NCI-H1417 (cell line): ENCODE measurements at regions not wholly inside any gene's neighbourhood (a gene's known extent, or its start where the extent isn't known, plus 50 kb on each side); places are given as distances from the start of the nearest gene placed in this dataset.
A peak's percentile ranks its signal among the peaks of the same experiment; 100 is the strongest.

ENCODE experiments used
- DNase-seq, 3 experiments: peaks; one replicate each; lab custom pipeline; 2025; lab: John Stamatoyannopoulos, UW

- DNase-seq: no peak
These were observed 288.9 kb upstream of the DMAC1 start for GRCh38 chr9:8088477-8088876.

DNA sequence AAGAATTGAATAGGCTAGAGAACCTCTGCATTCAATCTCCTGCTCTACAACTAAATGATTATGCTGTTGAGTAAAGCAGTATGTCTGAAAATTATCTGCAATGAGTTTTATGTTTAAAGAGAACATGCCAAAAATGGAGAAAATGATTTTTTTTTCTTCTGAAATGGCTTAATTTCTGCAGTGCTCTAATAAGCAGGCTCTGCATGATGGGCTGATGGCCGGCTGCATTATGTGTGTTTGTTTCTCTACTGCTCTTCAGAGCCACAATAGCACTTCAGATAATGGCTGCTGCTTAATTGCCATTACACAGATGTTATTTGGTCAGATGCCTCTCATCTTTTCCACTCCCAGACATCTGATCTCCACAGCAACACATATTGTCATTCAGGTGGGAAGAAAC is 286.4 kb upstream of the DMAC1 start:
- DNase-seq: peak; percentile 61 to 91 (median 90)

DNA sequence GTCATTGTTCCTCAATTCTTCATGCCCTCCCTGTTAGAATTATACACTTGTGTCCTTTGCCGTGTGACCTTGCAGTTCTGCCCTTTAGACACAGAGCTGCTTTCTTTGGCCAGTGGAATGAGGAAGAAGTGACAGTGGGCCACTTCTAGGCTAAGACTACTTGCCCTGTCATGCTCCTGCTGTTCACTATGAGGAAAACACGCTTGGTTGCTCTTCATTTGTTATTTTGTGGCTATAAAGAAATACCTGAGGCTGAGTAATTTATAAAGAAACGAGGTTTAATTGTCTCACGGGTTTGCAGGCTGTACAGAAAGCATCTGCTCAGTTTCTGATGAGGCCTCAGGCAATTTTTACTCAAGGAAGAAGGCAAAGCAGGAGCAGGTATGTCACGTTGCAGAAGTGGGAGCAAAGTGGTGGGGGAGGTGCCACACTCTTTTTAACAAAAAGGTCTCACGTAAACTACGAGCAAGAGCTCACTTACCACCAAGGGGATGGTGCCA is 279.1 kb upstream of the DMAC1 start:
- DNase-seq: no peak

DNA sequence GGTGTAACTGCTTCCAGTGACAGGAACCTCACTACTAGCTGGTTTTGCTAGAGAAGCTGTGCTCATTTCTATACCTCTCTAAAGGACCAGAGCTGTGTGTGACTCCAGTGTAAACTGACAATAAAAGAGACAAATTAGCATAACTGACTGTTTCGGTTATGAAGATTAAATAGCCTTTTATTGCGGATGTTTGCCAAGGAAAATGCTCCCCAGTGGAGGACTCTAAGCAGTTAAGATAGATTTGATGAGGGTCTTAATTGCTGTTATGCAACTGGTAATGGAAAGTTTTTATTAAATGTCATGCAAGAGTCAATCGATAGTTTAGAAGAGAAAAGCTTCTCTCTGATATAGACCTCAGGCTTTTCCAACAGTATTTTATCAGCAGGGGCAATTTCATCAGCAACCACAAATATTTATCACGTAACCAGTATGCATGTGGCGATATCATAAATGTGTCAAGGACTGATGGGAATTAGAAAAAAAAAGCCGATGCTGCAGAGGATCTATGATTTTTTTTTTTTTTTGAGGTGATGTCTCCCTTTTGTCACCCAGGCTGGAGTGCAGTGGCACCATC is 275.2 kb upstream of the DMAC1 start:
- peak; percentile 15 to 62 (median 34) for DNase-seq

GRCh38 chr9:8071445-8071798 is 271.8 kb upstream of the DMAC1 start:
- DNase-seq: no peak

- peak in 1 of 3 experiments; percentile 5 for DNase-seq
These were observed 271.3 kb upstream of the DMAC1 start for GRCh38 chr9:8070779-8071444.

GRCh38 chr9:8062459-8062858 is 262.9 kb upstream of the DMAC1 start:
- DNase-seq: no peak

- no peak for DNase-seq
These were observed 253.9 kb upstream of the DMAC1 start for GRCh38 chr9:8053501-8053900.

- no peak for DNase-seq
These were observed 253.4 kb upstream of the DMAC1 start for GRCh38 chr9:8052991-8053390.

- DNase-seq: no peak
These were observed 238.2 kb upstream of the DMAC1 start for GRCh38 chr9:8037745-8038144.

DNA sequence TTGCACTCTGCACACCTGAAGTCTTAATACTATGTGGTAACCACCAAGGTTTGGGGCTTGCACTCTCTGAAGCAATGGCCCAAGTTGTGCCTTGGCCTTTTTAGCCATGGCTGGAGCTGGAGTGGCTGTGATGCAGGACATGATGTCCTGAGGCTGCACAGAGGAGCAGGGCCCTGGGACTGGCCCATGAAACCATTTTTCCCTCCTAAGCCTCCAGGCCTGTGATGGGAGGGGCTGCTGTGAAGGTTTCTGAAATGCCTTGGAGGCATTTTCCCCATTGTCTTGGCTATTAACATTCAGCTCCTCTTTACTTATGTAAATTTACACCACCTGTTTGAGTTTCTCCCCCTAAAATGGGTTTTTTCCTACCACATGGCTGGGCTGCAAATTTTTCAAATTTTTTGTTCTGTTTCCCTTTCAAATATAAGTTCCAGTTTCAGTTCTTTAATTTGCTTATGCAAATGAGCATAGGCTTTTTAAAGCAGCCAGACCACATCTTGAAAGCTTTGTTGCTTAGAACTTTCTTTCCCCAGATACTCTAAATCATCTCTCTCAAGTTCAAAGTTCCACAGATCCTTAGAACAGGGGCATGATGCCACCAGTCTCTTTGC is 237.4 kb upstream of the DMAC1 start:
- DNase-seq: no peak

GRCh38 chr9:8033794-8034193 is 234.2 kb upstream of the DMAC1 start:
- DNase-seq: no peak

DNA sequence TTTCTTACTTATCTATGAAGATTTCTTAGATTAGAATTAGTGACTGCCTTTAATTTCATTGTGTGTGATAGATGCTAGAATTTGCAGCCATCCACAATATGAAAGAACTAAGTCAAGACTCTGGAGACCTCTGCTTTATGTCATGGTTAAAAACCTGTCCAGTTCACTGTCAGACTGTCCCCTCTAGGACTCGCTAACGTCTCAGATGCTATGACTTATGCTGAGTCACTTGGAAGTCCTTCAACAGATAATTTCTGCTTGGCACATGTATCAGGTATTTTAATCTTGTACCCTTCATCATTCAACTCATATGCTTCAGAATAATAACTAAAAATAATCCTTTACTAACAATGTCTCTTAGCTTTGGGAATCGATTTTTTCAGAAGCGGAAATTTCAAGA is 230.5 kb upstream of the DMAC1 start:
- no peak for DNase-seq

- DNase-seq: no peak
These were observed 227.8 kb upstream of the DMAC1 start for GRCh38 chr9:8027351-8027750.

DNA sequence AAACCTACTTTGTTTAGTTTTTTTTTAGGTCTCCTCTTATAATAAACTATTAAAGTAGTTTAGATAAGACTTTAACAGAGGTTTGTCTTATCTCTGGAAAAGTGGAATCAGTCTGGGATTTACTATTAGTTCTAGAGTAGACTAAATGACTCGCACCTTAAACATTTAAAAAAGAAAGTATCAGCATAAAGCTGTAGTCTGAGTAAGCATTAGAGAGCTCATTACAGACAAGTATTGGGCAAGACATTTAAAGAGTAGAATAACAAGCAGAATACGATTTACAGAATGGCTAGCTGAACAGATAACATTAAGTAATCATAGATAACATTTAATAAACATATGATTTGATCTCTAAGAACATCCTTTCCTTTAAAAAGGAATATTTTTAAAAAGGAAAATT is 226.0 kb upstream of the DMAC1 start:
- no peak for DNase-seq

DNA sequence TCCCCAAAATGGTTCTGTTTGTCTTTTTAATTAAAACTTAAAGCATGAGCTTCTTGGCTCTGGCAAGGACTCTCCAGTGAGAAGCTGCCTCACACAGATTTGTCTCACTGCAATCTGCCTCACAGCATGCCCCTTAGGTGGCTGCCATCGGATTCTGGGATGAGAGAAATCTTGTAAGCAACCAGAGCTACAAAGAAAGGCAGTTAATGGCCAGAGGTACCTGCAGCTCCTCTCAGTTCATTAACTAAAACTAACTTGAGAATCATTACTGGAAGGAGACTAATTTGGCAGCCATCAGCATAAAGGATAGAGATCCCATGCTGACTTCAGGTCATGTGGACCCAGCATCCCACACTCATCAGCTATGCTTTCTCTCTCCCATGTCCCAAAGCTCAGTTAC is 220.6 kb upstream of the DMAC1 start:
- no peak for DNase-seq

DNA sequence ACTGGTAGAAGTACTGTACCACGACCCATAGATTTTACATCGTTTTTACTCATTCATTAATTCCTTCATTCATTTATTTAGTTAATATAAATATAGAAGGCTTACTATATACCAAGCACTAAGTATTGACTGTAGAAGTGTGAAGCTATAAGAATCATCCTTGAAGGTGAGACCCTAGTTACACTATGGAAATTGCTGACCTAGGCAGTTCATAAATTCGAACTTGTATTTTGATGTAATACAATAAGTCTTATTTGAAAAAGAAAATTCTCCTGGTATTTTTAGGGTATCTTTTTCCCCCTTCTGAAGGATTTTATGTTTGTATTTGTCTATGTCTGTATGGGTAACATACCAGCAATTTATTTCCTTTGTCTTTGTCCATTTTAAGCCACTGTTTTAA is 220.1 kb upstream of the DMAC1 start:
- DNase-seq: no peak

DNA sequence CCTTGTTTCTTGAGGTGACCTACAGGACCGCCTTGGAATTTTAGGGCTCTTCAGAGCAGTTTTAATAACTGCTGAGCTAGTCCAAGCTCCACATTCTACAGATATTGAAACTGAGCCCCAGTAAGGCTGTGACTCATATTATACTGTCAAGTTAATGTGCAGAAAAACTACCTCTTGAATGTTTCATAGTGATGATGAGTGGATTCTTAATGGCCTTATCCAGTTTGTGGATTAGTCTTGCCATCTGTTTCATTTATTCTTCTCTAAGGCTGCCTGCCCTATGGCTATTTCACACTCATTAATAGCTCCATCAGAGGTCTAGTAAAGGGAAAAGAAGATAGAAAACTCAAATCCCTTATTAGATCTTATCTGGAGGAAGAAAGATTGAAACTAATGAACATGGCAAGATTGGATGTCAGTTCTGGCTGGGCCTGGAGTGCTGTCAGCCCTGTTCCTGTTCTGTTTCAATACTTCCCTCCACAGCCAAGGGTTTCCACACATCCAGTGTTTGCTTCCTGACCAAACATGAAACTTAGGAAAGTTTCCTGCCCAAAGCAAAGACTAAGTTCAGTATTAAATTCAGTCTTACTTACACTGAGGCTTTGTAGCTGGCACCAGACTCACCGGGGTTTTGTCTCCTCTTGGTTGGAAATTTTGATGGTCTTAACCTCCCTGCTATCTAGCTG is 215.6 kb upstream of the DMAC1 start:
- DNase-seq: no peak

GRCh38 chr9:8012986-8013385 is 213.4 kb upstream of the DMAC1 start:
- DNase-seq: no peak

- DNase-seq: peak in 2 of 3 experiments; percentile 15 to 71
These were observed 212.4 kb upstream of the DMAC1 start for GRCh38 chr9:8011974-8012373.

DNA sequence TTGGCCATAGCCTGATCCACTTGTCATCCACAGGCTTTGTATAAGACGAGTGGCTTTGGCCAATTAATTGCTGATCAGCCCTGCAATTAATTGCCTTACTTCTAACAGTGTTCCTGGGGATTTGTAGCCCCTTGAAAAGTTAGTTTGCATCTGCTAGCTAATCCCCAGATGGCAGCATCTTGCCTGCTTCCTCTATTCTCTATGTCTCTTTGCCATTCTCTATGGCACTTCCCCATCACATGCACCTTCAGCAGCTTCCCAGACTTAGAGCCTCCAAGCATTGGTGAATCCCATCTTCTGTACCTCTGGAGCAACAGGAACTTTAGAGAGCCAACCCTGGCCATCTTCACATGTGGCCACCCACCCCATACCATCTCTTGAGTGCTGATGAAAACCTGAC is 197.0 kb upstream of the DMAC1 start:
- DNase-seq: no peak

DNA sequence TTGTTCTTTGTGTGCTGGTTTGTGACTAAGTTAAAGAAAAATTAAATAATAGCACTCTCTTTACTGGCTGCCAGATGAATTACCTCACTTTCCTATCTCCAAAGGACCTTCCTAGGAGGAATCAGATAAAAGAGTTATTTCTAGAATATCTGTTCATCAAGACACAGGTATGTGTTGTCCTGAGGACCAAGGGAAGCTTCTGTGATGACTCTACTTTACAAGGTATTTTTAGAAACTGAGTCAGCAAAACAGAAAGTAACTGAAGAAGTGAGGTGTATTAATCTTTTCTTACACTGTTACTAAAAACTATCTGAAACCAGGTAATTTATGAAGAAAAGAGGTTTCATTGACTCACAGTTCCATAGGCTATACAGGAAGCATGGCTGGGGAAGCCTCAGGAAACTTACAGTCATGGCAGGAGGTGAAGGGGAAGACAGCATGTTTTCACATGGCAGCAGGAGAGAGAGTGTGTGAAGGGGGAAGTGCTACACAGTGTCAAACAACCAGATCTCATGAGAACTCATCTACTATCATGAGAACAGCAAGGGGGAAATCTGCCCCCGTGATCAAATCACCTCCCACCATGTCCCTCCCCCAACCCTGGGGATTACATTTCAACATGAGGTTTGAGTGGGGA is 189.2 kb upstream of the DMAC1 start:
- no peak for DNase-seq

DNA sequence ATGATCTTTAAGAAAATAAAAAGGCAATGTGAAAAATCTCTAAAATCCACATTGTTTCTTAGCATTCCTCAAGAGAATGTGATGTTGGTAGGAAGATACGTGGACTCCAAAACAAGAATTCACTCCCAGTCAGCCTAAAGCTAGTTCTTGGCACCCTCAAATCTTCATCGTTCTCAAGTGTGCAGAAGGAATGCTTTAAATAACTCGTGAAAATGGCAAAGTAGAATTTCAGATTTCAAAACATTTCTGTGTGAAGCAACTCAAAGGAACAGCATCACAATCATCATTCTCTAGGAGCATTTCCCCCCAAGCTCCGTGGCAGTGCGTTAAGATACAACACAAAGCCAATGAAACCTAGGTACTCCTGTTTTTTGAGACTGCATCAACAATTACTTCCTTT is 185.1 kb upstream of the DMAC1 start:
- no peak for DNase-seq
